ENCODE measurements at regions not wholly inside any gene's neighbourhood (a gene's known extent, or its start where the extent isn't known, plus 50 kb on each side); places are given as distances from the start of the nearest gene placed in this dataset.
"Not testable (repeated sequence)": the region's sequence is repeated elsewhere in the genome, so short reads cannot be mapped to it uniquely, and the experiment has no call there.

GRCh38 chr2:131425231-131425941, 50.5 kb upstream of the TUBA3D start:
- Mint-ChIP-seq H3K4me1 (ENCODE audit: low read depth) (no peaks in the 10 kb centered on the region), H3K9me3 (ENCODE audit: low read depth) (peaks cover 4% of the 10 kb centered on the region), H3K4me3 (ENCODE audit: low read depth) (peak overlapping the region; percentile 56), H3K27ac (no peak overlapping the region), H3K27me3 (peaks cover 79% of the 10 kb centered on the region), H3K36me3 (ENCODE audit: insufficient read depth) (no peaks in the 10 kb centered on the region)
- no peak for TF ChIP-seq CTCF (IDR thresholded peaks at IDR 0.05; ENCODE audit: unreplicated experiment)
- DNase-seq (ENCODE audit: low spot score, unreplicated experiment), result no peak

DNA sequence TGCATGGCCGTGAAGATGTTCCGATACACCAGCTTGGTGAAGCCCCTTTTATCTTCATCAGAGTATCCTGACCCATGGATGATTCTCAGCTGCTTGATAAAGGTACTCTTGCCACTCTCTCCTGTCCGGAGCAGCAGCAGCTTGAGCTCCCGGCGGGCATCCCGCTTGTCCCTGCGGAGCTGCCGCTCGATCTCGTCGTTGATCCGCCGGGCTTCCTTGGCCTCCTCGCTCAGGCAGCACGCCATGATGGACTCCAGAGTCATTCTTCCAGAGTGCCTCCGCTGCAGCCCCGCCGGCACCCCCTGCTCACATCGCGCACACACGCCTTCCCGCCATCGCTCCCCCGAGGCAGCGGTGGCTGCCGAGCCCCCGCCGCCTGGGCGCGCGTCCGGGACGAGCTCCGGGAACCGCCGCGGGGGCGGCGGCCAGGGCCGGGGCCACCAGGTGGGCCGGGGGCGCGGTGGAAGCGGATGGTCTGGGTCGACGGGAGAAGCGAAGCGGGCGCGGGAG, 51.3 kb upstream of the TUBA3D start:
- H3K27me3 Mint-ChIP-seq, result peaks cover 85% of the 10 kb centered on the region
- peak overlapping the region; percentile 73 for H3K4me3 Mint-ChIP-seq (ENCODE audit: low read depth)
- not testable (repeated sequence) for DNase-seq (ENCODE audit: low spot score, unreplicated experiment); H3K4me1 Mint-ChIP-seq (ENCODE audit: low read depth); H3K36me3 Mint-ChIP-seq (ENCODE audit: insufficient read depth); H3K9me3 Mint-ChIP-seq (ENCODE audit: low read depth)
- H3K27ac Mint-ChIP-seq, result peak overlapping the region; percentile 82

- peaks cover 64% of the 10 kb centered on the region for H3K27me3 Mint-ChIP-seq
- not testable (repeated sequence) for DNase-seq (ENCODE audit: low spot score, unreplicated experiment); H3K4me1 Mint-ChIP-seq (ENCODE audit: low read depth); H3K9me3 Mint-ChIP-seq (ENCODE audit: low read depth); H3K27ac Mint-ChIP-seq; H3K4me3 Mint-ChIP-seq (ENCODE audit: low read depth); H3K36me3 Mint-ChIP-seq (ENCODE audit: insufficient read depth)
Observed at GRCh38 chr2:131420751-131421150, 55.2 kb upstream of the TUBA3D start.

GRCh38 chr2:131419441-131419840, 55.5 kb upstream of the RAB6D start:
- H3K4me1 Mint-ChIP-seq (ENCODE audit: low read depth), result no peaks in the 10 kb centered on the region
- peaks cover 4% of the 10 kb centered on the region for H3K9me3 Mint-ChIP-seq (ENCODE audit: low read depth)
- H3K27ac Mint-ChIP-seq, result no peak overlapping the region
- no peak for DNase-seq (ENCODE audit: low spot score, unreplicated experiment)
- TF ChIP-seq CTCF (IDR thresholded peaks at IDR 0.05; ENCODE audit: unreplicated experiment), result no peak
- no peaks in the 10 kb centered on the region for H3K36me3 Mint-ChIP-seq (ENCODE audit: insufficient read depth)
- H3K27me3 Mint-ChIP-seq, result peaks cover 61% of the 10 kb centered on the region
- no peak overlapping the region for H3K4me3 Mint-ChIP-seq (ENCODE audit: low read depth)

DNA sequence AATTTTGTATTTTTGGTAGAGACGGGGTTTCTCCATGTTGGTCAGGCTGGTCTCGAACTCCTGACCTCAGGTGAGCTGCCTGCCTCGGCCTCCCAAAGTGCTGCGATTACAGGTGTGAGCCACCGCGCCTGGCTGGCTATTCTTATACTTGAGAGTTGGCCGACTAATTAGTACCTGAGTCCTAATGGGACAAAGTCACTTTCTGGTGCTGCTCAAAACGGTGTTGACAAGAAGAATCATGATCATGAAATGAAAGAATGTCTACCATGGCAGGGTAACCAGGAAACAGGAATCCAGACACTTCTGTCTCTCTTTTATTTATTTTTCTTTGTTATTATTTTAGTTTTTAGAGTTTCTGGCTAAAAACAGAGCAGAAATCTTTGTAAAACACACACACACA, 54.7 kb upstream of the RAB6D start:
- Mint-ChIP-seq H3K9me3 (ENCODE audit: low read depth) (no peaks in the 10 kb centered on the region), H3K4me3 (ENCODE audit: low read depth) (no peak overlapping the region), H3K27ac (no peak overlapping the region), H3K36me3 (ENCODE audit: insufficient read depth) (no peaks in the 10 kb centered on the region), H3K4me1 (ENCODE audit: low read depth) (no peaks in the 10 kb centered on the region), H3K27me3 (peaks cover 53% of the 10 kb centered on the region)
- DNase-seq (ENCODE audit: low spot score, unreplicated experiment), result no peak
- no peak for TF ChIP-seq CTCF (IDR thresholded peaks at IDR 0.05; ENCODE audit: unreplicated experiment)

GRCh38 chr2:131417886-131418285, 53.9 kb upstream of the RAB6D start:
- H3K9me3 Mint-ChIP-seq (ENCODE audit: low read depth), result no peaks in the 10 kb centered on the region
- no peaks in the 10 kb centered on the region for H3K4me1 Mint-ChIP-seq (ENCODE audit: low read depth)
- H3K4me3 Mint-ChIP-seq (ENCODE audit: low read depth), result no peak overlapping the region
- H3K27me3 Mint-ChIP-seq, result peaks cover 49% of the 10 kb centered on the region
- H3K27ac Mint-ChIP-seq, result no peak overlapping the region
- H3K36me3 Mint-ChIP-seq (ENCODE audit: insufficient read depth), result no peaks in the 10 kb centered on the region
- no peak for TF ChIP-seq CTCF (IDR thresholded peaks at IDR 0.05; ENCODE audit: unreplicated experiment)
- DNase-seq (ENCODE audit: low spot score, unreplicated experiment), result no peak
